ENCODE measurements at regions not wholly inside any gene's neighbourhood (a gene's known extent, or its start where the extent isn't known, plus 50 kb on each side); places are given as distances from the start of the nearest gene placed in this dataset.
A peak's percentile ranks its signal among the peaks of the same experiment; 100 is the strongest.

DNA sequence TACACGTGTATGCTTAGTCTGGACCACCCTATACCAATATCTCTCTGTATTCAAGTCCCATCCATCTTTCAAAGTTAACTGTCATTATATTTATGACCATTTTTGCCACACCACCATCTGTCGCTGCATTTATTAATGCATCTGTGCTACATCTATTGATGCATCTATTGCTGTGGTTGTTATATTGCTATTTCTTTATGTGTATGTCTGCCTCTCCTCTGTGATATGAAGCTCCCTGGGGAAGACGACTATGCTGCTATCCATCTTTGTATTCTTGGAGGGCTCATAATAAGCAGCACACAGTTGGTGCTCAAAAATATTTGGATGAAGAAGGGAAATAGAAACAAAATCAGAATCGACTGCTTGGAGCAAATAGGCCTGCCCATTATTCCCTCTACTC lies 357.6 kb downstream of the RPS29 start:
- TF ChIP-seq, protein P1, sequence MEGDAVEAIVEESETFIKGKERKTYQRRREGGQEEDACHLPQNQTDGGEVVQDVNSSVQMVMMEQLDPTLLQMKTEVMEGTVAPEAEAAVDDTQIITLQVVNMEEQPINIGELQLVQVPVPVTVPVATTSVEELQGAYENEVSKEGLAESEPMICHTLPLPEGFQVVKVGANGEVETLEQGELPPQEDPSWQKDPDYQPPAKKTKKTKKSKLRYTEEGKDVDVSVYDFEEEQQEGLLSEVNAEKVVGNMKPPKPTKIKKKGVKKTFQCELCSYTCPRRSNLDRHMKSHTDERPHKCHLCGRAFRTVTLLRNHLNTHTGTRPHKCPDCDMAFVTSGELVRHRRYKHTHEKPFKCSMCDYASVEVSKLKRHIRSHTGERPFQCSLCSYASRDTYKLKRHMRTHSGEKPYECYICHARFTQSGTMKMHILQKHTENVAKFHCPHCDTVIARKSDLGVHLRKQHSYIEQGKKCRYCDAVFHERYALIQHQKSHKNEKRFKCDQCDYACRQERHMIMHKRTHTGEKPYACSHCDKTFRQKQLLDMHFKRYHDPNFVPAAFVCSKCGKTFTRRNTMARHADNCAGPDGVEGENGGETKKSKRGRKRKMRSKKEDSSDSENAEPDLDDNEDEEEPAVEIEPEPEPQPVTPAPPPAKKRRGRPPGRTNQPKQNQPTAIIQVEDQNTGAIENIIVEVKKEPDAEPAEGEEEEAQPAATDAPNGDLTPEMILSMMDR (IDR thresholded peaks at IDR 0.05), result no peak
- TF ChIP-seq POLR2A (IDR thresholded peaks at IDR 0.05), result no peak
- H3K27ac ChIP-seq, result no peak overlapping the region
- no peak for DNase-seq
- H3K36me3 ChIP-seq (replicated peaks in 1 of 2), result no peaks in the 10 kb centered on the region
- no peaks in the 10 kb centered on the region for H3K9me3 ChIP-seq (replicated peaks in 1 of 3)
- WGBS, 4 donors, result 83 to 87% (median 85%) methylated on average over 4 of the region's 4 CpGs
- H3K4me3 ChIP-seq, result no peak overlapping the region
- no peaks in the 10 kb centered on the region for H3K4me1 ChIP-seq (replicated peaks in 1 of 2)
- intact Hi-C loops (cut with DNase I), result no loop called here
- no peaks in the 10 kb centered on the region for H3K27me3 ChIP-seq

DNA sequence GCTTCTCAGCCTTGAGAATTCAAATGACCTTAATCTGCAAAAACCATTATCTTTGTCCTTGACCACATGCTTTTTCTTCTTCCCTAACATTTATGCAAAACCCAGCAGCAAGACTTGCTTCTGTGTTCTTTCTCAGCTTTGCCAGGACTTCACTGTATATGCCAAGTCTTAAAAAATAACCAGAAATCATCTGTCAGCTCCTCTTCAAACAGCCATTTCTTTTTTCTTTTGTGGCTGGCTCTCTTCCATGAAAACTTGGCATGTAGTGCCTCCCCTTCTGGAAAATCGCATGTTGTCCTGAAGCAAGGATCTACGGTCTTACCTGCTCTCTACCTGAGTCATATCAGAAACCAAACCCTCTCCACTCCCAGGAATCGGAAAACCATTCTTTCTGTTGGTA lies 364.9 kb downstream of the RPS29 start:
- H3K4me3 ChIP-seq, result no peak overlapping the region
- DNase-seq, result no peak
- WGBS, 4 donors, result 46 to 76% (median 56%) methylated on average over 3 of the region's 3 CpGs
- peaks cover 0 to 4% of the 10 kb centered on the region in 2 donors for H3K4me1 ChIP-seq (replicated peaks in 1 of 2)
- H3K27ac ChIP-seq, result no peak overlapping the region
- TF ChIP-seq POLR2A (IDR thresholded peaks at IDR 0.05), result no peak
- TF ChIP-seq, protein P1 (IDR thresholded peaks at IDR 0.05), result no peak
- H3K9me3 ChIP-seq (replicated peaks in 1 of 3), result no peaks in the 10 kb centered on the region
- intact Hi-C loops (cut with DNase I), result no loop called here
- H3K27me3 ChIP-seq, result no peaks in the 10 kb centered on the region
- H3K36me3 ChIP-seq (replicated peaks in 1 of 2), result no peaks in the 10 kb centered on the region

DNA sequence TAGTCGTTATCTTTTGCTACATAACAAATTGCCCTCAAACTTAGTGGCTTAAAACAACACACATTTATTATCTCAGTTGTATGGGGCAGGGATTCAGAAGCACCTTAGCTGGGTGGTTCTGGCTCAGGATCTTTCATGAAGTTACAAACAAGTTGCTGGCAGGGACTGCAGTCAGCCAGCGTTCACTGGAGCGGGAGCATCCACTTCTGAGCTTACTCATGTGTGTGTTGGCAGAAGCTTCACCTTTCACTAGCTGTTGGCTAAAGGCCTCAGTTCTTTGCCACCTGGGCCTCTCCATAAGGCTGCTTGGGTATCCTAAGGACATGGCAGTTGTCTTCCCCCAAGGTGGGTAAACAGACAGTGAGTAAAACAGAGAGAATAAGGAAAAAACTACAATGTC lies 365.7 kb downstream of the RPS29 start:
- intact Hi-C loops (cut with DNase I), result no loop called here
- WGBS, 4 donors, result 43 to 53% (median 48%) methylated on average over 3 of the region's 3 CpGs
- Histone ChIP-seq H3K9me3 (replicated peaks in 1 of 3) (no peaks in the 10 kb centered on the region), H3K27ac (no peak overlapping the region), H3K4me1 (replicated peaks in 1 of 2) (peaks cover 0 to 4% of the 10 kb centered on the region in 2 donors), H3K4me3 (no peak overlapping the region), H3K27me3 (no peaks in the 10 kb centered on the region), H3K36me3 (replicated peaks in 1 of 2) (no peaks in the 10 kb centered on the region)
- peak in 4 of 7 donors; percentile 7 to 38 (median 18) for DNase-seq
- TF ChIP-seq, protein P1 (IDR thresholded peaks at IDR 0.05), result no peak
- no peak for TF ChIP-seq POLR2A (IDR thresholded peaks at IDR 0.05)

DNA sequence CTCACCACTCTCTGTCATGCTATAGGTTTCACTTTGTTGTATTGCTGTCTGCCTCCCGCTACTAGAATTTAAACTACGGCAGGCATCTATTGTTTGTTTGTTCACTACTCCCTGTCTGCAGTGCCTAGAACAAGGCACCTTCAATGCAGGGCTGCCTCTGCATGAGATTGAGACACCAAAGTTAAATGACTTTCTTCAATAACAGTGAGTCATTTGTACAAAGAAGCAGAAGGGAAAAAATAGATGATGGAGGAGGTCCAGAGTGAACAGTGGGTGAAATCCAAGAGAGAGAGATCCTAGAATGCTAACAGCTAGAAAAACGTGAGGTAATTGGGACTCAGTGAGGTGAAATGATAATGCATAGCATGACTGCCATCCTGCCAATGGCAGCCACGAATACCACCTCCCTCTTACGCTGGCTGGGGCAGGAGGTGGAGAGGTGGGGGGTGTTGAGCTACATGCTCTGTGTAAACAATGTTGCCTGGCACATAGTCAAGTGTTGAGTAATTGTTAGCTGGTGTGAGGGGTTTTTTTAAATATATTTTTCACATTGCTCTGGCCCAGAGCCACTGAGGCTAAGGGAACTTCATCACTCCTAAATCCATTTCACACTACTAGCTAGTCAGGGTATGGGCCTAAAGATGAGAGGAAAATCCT lies 367.6 kb downstream of the RPS29 start:
- Histone ChIP-seq H3K36me3 (replicated peaks in 1 of 2) (no peaks in the 10 kb centered on the region), H3K4me1 (replicated peaks in 1 of 2) (peaks cover 0 to 4% of the 10 kb centered on the region in 2 donors), H3K9me3 (replicated peaks in 1 of 3) (no peaks in the 10 kb centered on the region), H3K4me3 (no peak overlapping the region), H3K27me3 (no peaks in the 10 kb centered on the region), H3K27ac (no peak overlapping the region)
- TF ChIP-seq, protein P1 (IDR thresholded peaks at IDR 0.05), result no peak
- TF ChIP-seq POLR2A (IDR thresholded peaks at IDR 0.05), result no peak
- DNase-seq, result no peak
- 69 to 79% (median 74%) methylated on average over 5 of the region's 5 CpGs for WGBS, 4 donors
- intact Hi-C loops (cut with DNase I), result no loop called here

Measured in adrenal gland (tissue), 9 donors.